ENCODE measurements at regions not wholly inside any gene's neighbourhood (a gene's known extent, or its start where the extent isn't known, plus 50 kb on each side); places are given as distances from the start of the nearest gene placed in this dataset.

- TF ChIP-seq EZH2 (IDR thresholded peaks at IDR 0.05; ENCODE audit: insufficient read depth, poor library complexity, severe bottlenecking) (no peak), EZH2phosphoT487 (IDR thresholded peaks at IDR 0.05; ENCODE audit: insufficient read depth, low read depth) (no peak)
Measured at GRCh38 chr15:25054329-25054728, 99.5 kb downstream of the SNRPN start.
